ENCODE measurements at regions not wholly inside any gene's neighbourhood (a gene's known extent, or its start where the extent isn't known, plus 50 kb on each side); places are given as distances from the start of the nearest gene placed in this dataset.

DNA sequence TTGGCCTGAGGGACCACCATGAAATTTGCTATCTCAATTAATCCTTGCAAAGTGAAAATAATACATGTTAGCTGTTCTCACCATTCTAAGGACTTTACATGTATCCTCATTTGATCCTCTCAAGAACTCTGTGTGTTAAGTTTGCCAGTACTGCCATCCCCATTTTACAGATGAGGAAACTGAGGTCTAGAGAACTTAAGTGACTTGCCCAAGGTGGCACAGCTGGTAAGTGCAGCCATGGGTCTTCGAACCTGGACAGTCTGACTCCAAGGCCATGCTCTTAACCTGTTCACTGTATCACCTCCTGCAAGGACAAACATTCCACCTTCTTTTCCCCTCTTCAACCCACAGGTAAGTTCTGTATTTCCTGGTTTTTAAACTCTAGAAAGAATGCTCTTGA lies 85.3 kb upstream of the NFE2L3 start:
- no peak overlapping the region for H3K4me3 ChIP-seq
- TF ChIP-seq EP300 (IDR thresholded peaks at IDR 0.05) (no peak), POLR2AphosphoS5 (IDR thresholded peaks at IDR 0.05) (no peak), POLR2A (IDR thresholded peaks at IDR 0.05) (no peak)
- TF ChIP-seq, protein P1, sequence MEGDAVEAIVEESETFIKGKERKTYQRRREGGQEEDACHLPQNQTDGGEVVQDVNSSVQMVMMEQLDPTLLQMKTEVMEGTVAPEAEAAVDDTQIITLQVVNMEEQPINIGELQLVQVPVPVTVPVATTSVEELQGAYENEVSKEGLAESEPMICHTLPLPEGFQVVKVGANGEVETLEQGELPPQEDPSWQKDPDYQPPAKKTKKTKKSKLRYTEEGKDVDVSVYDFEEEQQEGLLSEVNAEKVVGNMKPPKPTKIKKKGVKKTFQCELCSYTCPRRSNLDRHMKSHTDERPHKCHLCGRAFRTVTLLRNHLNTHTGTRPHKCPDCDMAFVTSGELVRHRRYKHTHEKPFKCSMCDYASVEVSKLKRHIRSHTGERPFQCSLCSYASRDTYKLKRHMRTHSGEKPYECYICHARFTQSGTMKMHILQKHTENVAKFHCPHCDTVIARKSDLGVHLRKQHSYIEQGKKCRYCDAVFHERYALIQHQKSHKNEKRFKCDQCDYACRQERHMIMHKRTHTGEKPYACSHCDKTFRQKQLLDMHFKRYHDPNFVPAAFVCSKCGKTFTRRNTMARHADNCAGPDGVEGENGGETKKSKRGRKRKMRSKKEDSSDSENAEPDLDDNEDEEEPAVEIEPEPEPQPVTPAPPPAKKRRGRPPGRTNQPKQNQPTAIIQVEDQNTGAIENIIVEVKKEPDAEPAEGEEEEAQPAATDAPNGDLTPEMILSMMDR (IDR thresholded peaks at IDR 0.05) = no peak
- ATAC-seq = no peak
- 100% methylated on average over 1 of the region's 1 CpG for WGBS, 2 donors (ENCODE audit: low coverage in 1 of 2)
- H3K36me3 ChIP-seq = no peaks in the 10 kb centered on the region
- no peak overlapping the region for H3K27ac ChIP-seq
- H3K27me3 ChIP-seq = peaks cover 27% of the 10 kb centered on the region
- no peaks in the 10 kb centered on the region for H3K9me3 ChIP-seq
- H3K4me1 ChIP-seq = no peaks in the 10 kb centered on the region

DNA sequence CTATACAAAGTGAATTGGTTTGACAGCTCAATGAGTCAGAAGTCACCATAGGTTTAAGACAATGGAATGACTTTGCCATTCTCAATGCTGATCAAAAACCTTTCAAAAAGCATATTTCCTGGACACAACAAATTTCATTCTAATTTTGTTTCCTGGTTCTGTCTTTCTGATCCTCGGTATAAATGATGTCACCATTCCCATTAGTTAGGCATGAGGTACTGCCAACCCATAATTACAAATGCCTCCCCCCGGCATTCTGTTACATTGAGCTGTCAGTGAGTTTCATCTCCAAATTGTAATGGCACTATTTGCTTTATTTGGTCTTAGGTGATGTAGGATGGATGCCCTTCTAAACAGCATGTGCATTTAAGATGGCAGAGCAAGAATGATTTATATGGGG lies 81.7 kb upstream of the NFE2L3 start:
- no peak overlapping the region for H3K27ac ChIP-seq
- peaks cover 29% of the 10 kb centered on the region for H3K27me3 ChIP-seq
- WGBS, 2 donors (ENCODE audit: low coverage in 1 of 2) = 67 to 69% methylated on average over 1 to 2 of the region's 2 CpGs
- TF ChIP-seq POLR2A (IDR thresholded peaks at IDR 0.05) (no peak), EP300 (IDR thresholded peaks at IDR 0.05) (no peak), POLR2AphosphoS5 (IDR thresholded peaks at IDR 0.05) (no peak)
- TF ChIP-seq, protein P1 (IDR thresholded peaks at IDR 0.05) = no peak
- ATAC-seq = no peak
- no peak overlapping the region for H3K4me3 ChIP-seq
- no peaks in the 10 kb centered on the region for H3K4me1 ChIP-seq
- no peaks in the 10 kb centered on the region for H3K9me3 ChIP-seq
- H3K36me3 ChIP-seq = no peaks in the 10 kb centered on the region

DNA sequence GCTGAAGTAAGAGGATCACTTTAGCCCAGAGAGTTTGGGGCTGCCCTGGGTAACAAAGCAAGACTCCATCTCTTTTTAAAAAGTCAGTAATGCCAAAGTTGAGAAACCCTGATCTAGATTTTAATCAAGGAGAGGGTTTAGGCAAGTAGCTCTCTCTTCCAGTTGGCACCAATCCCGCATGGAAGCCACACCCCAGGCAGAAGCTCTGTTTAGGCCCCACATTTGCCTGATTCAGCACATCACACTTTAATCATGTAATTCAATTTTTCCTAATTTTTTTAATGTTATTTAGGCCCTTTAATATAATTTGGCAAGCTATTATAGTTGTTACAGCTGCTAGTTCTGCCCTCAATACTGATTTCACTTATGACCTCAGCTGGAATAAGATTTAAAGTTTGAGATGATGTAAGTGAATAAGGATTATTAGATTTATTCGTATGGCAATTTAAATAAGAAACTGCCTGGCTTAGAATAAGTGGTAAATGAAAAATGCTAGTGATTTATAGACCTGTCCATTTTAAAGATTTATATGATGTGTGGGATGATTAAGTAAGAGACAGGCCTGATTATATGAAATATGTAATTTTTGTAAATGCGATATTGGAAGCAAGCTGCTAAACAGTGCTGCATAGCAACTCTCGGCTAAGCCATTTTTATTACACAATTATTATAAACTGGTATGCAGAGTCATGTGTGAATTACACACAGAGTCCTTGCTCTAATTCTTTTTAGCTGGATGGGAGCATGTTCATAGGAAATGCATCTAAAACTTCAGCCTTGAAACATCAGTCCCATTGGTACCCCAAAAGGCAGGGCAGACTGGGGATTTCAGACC lies 80.2 kb upstream of the NFE2L3 start:
- no peaks in the 10 kb centered on the region for H3K9me3 ChIP-seq
- no peaks in the 10 kb centered on the region for H3K4me1 ChIP-seq
- no peak overlapping the region for H3K27ac ChIP-seq
- no peaks in the 10 kb centered on the region for H3K36me3 ChIP-seq
- TF ChIP-seq, protein P1 (IDR thresholded peaks at IDR 0.05) = no peak
- TF ChIP-seq EP300 (IDR thresholded peaks at IDR 0.05) (no peak), POLR2A (IDR thresholded peaks at IDR 0.05) (no peak), POLR2AphosphoS5 (IDR thresholded peaks at IDR 0.05) (no peak)
- peaks cover 35% of the 10 kb centered on the region for H3K27me3 ChIP-seq
- WGBS, 2 donors (ENCODE audit: low coverage in 1 of 2) = 67 to 76% methylated on average over 4 of the region's 4 CpGs
- H3K4me3 ChIP-seq = no peak overlapping the region
- no peak for ATAC-seq

DNA sequence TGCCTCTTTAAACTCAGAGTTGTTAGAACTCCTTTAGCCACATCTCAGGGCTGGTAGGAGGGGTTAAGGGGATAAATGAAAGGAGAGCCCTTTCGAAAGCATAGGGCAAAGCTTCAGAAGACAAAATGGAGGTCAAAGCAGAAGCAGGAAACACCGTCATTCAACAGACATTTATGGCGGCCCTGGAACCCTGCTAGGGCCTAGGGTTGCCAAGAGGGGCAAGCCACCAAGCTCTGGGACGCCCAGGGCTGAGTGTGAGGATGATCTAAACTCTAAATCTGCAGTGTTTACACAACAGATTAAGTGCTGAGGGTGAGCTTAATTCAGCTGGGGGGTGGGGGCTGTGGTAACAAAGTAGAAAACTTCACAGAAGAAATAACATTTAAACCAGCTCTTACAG lies 79.0 kb upstream of the NFE2L3 start:
- Histone ChIP-seq H3K4me1 (no peaks in the 10 kb centered on the region), H3K9me3 (no peaks in the 10 kb centered on the region), H3K27me3 (peaks cover 47% of the 10 kb centered on the region), H3K4me3 (no peak overlapping the region), H3K36me3 (no peaks in the 10 kb centered on the region), H3K27ac (no peak overlapping the region)
- WGBS, 2 donors (ENCODE audit: low coverage in 1 of 2) = 66 to 74% methylated on average over 3 to 4 of the region's 4 CpGs
- ATAC-seq = no peak
- TF ChIP-seq POLR2AphosphoS5 (IDR thresholded peaks at IDR 0.05) = no peak
- TF ChIP-seq, protein P1 (IDR thresholded peaks at IDR 0.05) = no peak

DNA sequence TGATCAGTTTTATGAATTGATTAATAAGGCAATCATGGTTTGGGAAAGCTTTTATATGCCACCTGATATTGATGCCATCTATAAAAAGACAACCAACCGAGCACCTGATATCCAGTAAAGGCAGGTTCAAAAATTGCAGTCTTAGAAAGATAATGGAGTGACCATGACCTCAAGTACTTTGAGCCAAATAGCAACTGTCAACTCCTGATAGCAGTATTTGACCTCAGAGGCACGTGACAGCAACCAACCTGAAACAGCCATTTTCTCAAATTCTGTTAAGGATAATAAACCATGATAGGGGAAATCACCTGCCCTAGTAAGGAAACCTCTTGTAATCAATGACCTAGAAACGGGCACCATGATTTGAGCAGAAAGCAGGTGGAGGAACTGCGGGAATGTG lies 77.1 kb upstream of the NFE2L3 start:
- peaks cover 58% of the 10 kb centered on the region for H3K27me3 ChIP-seq
- TF ChIP-seq, protein P1 (IDR thresholded peaks at IDR 0.05) = no peak
- TF ChIP-seq POLR2AphosphoS5 (IDR thresholded peaks at IDR 0.05) (no peak), EP300 (IDR thresholded peaks at IDR 0.05) (no peak), POLR2A (IDR thresholded peaks at IDR 0.05) (no peak)
- H3K4me3 ChIP-seq = no peak overlapping the region
- no peaks in the 10 kb centered on the region for H3K9me3 ChIP-seq
- 81 to 91% methylated on average over 4 of the region's 4 CpGs for WGBS, 2 donors (ENCODE audit: low coverage in 1 of 2)
- no peak overlapping the region for H3K27ac ChIP-seq
- peaks cover 0 to 9% (median 0%) of the 10 kb centered on the region in 3 donors for H3K4me1 ChIP-seq
- ATAC-seq = no peak
- H3K36me3 ChIP-seq = no peaks in the 10 kb centered on the region

Data from gastroesophageal sphincter (tissue), 4 donors.